HG03025 (cell line): ENCODE measurements at regions not wholly inside any gene's neighbourhood (a gene's known extent, or its start where the extent isn't known, plus 50 kb on each side); places are given as distances from the start of the nearest gene placed in this dataset.
"Not testable (repeated sequence)": the region's sequence is repeated elsewhere in the genome, so short reads cannot be mapped to it uniquely, and the experiment has no call there.

ENCODE experiments used
- ATAC-seq: cut with Tn5 transposase; IDR thresholded peaks from one replicate; pipeline ENCODE4 v1.9.1; 2021; ENCODE audit warnings: mild to moderate bottlenecking, moderate library complexity; ENCODE audit not compliant: unreplicated experiment, low FRiP score

DNA sequence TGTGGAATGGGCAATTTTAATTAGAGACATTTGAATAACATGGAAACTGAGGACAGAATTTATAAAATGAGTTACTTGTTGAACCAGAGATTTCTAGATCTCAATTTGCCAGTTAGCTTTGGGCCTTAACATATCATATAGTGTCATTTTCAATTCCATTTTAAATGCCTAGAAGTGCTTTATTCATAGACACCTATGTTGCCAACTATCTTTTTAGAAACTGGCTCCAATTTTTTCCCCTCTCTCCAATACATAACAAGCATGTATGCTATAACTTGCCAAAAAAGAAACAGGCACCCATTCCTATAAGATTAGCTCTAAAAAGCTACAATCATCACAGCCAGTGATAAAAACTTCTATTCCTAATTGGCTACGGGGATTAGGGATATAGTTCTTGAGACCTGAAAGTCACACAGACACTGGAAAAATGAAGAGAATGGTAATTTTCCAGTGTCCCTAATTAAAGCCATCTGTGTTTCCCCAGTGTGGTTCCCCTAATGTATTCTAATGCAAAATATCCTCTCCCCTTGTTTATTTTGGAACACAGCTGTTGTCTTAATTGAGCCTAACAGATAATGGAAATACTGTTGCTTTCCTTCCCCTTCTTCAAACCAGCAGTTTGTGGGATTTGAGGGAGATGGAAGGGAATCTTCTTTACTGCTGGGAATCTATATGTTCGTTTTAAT is 205.5 kb upstream of the FSHR start:
- no peak for ATAC-seq

DNA sequence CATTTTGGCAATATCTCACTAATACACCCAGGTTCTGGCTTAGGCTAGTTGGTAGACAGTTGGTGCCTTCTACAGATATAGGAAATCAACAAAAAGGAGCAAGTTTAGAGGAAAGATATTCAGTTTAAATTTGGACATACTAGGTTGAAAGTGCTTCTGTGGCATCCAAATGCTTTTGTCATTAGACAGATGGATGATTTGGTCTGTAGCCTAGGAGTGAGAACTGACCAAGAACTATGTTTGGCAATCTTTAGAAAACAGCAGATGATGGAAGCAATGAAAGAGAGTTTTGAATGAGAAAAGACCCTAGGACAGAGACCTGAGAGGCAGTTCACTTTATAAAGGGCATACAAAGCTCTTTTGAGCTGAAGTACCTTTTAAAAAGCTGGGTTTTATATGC is 201.3 kb upstream of the FSHR start:
- ATAC-seq = no peak

DNA sequence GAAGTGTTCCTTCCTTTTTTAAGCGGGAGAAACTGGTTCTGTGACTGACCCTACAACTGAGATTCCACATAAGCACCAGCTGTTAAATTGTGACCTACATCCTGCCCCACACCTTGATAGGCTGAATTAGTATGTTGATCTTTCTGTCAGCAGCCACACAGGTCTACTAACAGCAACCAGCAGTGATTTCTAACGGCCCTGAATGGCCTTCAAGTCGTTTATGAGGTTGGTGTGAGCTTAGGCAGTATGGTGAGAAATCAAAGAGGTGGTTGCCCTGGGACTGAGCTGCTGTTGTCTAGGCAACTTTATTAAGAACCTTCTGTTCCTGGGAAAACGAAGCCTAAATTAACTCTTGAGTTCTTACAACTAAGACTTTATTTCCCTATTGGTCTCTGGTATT is 197.2 kb upstream of the FSHR start:
- no peak for ATAC-seq

DNA sequence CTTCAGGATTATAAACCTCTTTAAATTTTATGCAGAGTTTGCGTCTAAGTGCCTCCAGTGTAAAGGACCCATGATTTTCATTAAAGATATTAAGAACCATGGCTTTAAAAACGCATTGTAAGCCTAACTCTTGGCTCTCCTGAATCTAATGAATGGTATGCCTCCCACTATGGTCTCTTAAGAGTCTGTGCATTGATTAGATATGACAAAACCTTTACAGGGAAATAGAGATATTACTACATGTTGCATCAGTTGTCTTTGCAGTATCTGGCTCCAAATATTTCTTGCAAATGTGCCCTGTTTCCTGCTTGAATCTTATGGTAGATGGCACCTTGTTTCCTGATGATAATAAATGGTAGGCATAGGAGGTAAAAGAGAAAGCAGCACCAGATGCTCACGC is 189.3 kb upstream of the FSHR start:
- no peak for ATAC-seq

DNA sequence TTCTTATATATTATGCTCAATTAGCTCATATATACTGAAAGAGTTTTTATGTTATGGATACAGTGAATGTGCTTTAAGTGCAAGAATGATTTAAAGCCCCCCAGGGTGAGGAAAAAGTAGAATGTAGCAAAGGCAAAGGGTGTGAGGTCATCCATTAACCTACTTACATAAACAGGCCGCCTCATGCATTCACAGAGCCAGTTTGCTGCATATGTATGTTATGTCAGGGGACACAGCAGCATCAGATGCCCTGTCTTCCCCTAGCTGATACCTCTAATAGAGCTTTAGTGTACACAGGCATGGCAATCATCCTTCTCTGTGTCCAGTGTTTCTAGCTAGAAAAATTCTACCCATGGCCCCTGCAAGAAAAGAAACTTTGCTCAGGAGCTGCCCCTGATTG is 187.8 kb upstream of the FSHR start:
- no peak for ATAC-seq

DNA sequence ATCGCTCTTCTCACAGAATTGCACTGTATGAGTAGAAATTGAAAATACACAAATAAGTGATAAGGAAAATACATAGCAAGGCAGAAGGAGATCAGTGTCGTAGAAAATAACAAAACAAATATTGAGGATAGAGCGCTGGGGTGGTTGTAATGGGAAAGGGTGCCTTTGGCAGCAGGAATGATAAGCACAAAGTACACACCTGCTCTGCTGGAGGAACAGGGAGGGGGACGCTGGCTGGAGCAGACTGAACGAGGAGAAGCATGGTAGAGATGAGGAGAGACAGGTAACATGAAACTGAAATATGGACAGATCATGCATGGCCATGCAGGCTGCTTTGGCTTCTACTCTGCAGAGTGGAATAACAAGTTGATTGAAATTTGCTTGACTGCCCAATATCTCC is 181.2 kb upstream of the FSHR start:
- no peak for ATAC-seq

DNA sequence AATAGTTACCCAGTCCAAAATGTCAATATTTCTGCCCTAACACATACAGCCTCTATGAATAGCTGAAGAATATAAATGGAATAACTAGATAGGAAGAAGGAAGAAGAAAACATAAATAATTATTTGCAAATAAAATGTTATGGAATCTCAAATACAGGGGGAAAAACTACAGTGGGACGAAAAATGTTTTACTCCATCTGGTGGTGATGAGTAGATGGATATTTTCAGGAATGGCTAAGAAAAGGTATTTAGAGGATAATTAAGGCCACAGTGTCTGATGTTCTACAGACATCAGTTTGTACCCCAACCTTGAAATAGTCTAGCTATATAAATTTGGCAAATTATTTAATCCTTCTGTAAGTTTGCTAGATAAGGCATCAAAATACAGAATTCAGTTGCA is 178.1 kb upstream of the FSHR start:
- no peak for ATAC-seq

DNA sequence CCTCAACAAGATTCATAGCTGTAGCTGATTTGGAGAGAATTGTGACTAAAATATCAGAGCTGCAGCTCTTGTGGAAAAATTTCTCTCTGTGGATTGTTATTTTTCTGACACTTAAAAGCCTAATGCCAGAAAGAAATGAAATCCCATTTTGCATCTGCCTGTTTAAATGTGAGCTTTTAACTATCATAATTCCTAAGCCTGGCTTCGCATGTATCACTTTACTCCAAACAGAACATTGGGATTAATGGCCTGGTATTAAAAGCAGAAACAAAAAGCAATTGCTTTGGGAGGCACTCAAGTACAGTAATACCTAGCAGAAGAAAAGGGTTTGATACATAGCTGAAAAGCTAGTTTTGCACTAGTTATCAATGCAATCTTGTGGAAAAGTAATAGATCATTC is 164.2 kb upstream of the FSHR start:
- ATAC-seq = no peak

DNA sequence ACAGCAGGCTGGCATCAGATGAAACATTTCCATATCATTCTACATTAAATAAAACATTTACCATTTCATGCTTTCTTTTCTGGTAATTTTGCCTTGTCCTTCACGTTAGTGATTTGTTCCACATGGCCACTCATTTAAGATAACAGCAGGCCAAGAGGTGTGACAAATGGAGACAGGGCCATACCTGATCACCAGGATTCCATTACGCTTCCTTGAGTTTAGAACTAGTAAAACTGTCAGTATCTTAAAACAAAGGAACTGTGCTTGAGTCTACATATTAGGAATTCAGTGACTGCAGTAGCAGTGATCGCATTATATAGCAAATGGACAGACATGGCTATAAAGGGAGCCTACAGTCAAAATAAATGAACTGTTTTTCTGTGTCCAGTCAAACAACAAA is 155.1 kb upstream of the FSHR start:
- no peak for ATAC-seq

DNA sequence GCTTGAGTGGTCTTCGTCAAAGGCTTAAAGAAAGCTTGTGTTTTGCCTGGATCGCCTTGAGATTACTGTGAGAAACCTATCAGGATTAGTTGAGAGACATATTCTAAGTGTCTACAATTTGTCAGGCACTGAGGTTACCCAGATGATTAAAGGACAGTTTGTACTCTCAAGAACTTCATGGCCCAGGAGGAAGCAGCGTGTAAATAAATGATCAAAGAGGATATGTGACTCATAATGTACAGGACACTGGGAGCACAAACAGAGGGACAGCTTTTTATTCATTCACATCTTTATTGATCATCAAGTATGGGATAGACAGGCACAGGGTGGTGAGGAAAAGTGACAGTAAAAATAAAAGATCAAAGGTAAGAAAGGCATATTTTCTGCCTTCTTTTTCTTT is 152.6 kb upstream of the FSHR start:
- no peak for ATAC-seq

DNA sequence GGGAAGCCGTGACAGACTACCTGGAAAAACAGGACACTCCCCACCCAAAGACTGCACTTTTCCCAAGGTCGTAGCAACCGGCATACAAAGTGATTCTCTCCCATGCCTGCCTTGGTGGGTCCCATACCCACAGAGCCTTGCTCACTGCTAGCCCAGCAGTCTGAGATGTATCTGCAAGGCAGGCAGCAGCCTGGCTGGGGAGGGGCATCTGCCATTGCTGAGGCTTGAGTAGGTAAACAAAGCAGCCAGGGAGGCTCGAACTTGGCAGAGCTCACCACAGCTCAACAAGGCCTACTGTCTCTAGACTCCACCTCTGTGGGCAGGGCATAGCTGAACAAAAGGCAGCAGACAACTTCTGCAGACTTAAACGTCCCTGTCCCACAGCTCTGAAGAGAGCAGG is 144.4 kb upstream of the FSHR start:
- not testable (repeated sequence) for ATAC-seq

DNA sequence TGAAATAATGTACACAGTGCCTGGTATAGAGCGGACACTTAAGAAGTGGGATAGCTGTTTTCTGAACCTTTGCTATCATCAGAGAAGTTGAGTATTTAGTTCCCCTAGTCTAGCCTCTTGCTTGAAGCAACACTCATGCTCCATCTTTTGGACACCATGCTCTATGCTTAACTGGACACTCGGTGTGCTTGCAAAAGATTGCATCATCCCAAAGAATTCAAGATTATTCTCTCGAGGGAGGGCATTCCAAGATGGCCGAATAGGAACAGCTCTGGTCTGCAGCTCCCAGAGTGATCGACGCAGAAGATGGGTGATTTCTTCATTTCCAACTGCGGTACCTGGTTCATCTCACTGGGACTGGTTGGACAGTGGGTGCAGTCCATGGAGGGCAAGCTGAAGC is 143.9 kb upstream of the FSHR start:
- no peak for ATAC-seq

DNA sequence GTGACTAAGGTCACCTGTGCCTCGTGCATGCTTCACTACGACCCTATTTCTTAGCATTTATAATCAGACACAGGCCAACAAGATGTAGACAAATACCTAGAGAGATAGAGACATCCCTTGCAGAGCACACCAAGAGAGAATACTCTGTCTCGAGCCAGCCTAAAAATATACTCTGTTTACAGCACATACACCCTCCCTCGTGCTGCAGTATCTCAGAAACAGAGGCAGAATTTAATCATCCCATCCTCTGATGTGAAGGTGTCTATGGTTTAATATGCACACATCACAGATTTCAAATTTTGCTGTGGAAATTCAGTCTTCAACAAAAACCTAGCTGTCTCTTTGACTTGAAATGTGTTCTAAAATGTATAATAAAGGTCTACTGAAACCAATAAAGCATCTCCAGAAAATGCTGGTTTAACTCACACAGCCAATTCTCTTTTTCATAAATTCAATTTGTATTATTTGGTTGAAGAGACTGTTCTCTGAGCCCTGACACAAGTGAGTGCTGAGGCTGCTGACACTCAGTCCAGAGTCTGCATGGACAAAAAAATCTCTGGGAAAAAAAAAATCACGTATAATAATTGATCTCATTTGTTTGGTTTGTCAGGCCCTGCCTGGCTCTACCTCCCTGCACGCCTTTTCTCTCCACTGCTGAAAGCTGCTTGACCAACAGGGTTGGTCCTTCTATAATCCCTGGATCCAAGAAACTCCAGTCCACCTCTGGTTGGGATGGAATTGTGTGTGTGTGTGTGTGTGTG is 142.0 kb upstream of the FSHR start:
- no peak for ATAC-seq

DNA sequence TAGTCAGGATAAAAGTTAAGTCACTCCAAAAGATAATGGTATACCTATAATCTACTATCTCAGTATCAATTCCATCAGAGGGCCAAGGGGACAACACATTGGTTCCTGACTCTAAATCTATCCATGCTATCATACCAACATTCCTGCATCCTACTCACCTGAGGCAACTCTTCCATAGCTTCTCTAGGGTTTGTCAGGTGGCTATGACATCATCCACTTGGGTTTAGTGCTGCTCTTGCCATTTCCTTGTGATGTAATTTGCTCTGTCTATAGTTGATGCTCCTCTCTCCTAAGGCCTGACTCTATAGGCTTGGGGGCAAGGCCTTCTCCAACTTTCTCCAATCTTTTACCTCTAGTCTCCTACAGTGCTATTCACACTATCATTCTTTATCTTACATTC is 139.9 kb upstream of the FSHR start:
- no peak for ATAC-seq

DNA sequence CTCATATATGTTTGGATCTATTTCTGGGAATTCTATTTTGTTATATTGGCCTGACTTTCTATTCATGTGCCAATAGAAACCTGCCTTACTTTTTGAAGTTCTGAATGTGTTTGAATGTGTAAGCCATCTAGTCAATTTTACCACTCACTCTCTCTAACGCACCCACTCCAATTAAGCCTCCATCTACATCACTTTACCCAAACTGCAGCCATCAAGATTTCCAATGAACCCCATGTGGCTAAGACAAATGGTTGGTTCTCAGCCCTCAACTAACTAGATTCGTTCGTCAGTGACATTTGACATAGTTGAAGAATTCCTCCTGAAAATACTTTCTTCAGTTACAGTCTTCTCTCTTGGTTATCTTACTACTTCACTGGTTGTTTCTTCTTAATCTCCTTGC is 137.3 kb upstream of the FSHR start:
- no peak for ATAC-seq

DNA sequence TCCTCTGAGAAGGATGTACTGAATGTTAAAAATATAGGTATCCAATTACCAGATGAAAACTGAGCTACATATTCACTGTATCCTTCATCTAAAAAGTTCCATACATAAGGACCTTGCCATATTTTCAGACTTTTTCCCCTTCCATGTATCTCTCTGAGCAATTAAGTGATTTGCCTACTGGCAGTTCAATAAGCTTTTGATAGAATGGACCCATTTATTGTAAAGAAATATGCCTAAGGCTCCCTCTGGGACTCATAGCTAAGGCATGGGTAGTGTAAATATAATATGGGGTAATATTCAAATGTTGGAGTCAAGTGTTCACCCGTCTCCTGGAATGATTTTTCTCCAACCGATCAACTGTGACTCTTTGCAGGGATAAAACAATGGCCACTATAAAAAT is 135.4 kb upstream of the FSHR start:
- no peak for ATAC-seq

DNA sequence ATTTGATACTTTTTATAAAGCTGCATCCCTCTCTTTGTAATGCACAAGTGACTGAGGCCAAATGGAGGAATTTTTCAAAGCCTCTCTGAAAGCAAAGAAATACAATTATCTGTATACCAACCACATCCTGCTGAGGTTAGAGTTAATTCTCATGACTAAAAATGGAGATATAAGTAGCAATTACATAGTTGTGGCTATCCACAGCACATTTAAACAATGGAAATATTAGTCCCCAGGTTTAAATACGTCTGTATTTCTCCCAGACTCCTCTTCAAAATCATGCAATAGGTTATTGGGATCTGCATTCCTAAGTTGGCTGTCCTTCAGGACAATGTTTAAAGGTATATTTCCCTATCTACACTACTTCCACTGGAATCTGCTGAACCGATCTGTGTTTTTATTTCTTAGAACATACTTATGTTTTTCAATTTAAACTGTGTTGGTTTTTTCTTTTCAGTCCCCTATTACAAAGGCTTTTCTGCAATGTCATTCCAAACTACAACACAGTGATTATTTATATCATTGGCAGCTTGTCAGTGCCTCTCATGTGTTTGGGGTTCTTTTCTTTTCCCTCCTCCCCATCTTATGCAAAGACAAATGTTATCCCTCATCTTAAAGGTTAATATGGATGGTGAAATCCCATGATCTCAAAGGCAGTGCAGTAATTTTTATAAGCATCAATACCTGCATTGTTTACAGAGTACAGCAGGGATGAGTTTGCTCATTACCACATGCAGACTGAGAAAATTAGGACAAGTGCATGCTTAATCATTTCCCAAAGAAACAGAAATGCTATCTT is 134.8 kb upstream of the FSHR start:
- ATAC-seq = no peak

DNA sequence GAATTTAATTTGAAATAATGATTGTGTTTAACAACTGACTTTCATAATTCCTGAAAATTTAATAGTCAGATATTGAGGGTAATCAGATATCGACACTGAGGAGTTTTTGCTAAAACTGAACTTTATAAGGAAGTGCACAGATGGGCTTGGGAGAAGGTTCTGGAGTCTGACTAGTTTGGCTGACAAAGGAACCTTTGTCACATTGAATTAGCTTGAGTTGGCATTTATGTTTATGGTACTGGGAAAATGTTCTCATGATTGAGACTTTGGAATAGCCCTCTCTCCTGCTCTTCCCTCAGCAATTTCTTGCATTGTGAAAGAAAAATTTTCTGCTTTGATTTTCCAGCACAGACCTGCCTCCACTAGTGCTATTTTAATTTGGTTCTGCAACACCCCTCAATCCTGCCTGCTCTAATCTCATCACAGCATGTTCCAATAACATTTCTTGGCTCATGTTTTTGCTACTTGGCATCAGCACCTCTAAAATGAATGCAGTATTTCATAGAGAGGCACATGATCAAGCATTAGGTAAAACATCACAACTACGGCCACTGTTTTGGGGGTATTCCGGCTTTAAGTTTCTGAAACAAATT is 133.9 kb upstream of the FSHR start:
- no peak for ATAC-seq

DNA sequence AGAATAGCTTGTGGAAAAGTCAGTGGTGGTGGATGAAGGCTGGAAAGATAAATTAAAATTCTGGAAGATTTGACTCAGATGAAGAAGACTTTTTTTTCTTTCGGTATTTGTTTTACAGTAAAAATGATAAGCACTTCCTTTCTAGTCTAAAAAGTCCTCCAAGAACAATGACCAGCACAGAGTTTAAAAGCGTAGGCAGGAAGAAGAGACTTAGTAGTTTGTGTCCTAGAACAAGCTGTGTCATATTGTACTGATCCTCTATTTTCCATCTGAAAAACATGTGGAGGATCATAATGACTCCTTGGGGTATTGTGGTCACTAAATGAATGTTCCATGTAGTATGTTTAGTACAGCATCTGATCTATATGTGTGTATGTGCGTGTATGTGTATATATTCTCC is 132.4 kb upstream of the FSHR start:
- ATAC-seq = no peak

DNA sequence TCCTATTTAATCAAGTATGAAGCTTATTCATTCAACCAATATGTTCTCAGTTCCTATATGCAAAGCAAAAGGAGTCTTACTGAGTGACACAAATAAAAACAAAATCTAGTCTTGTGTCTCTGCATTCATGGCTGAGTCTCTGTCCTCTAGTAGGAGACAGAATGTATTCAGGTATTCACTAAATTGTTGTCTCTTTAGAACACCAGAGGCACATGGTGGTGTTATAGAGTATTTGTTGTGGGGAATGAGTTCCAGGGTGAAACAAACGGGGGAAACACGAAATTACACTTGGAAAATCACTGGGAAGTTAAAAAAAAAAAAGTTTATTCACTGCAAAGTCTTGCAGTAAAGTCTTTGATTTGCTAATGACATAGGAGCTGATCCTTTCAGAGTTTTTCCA is 131.7 kb upstream of the FSHR start:
- ATAC-seq = no peak

DNA sequence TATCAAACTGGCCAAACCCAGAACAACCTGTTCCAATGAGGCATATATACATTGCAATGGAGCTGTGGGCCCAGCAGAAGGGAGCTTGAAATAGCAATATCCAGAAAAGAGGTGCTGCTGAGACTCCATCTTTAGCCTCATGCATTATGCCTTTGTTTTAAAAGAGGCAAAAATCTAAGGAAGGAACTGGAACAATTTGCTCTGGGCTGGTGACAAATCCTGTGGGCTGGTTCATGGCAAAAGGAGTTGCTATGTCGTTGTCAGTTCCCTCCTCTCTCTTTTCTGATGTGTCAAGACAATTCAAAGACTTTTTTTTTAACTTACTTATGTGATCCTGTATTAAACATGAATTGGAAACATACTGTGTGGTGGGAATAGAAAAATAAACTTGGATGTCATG is 124.2 kb upstream of the FSHR start:
- ATAC-seq = no peak
